Fibroblast of lung (primary cell): ENCODE measurements at regions not wholly inside any gene's neighbourhood (a gene's known extent, or its start where the extent isn't known, plus 50 kb on each side); places are given as distances from the start of the nearest gene placed in this dataset.

Experiments
- DNase-seq, 2 donors: peaks; one replicate each; pipeline versions ENCODE4 v3.0.0 to v3.0.0-alpha.2; 2010; ENCODE audit warnings: low read depth in 2 of 2
- H2AFZ ChIP-seq: 2 replicates; pipeline ENCODE4 v1.5.1; 2012; ENCODE audit warnings: low read length, control low read depth, inconsistent platforms
- H3K27ac ChIP-seq: 2 replicates; pipeline ENCODE4 v1.5.1; 2011; ENCODE audit warnings: low read length, control low read depth; ENCODE audit not compliant: insufficient read depth
- H3K27me3 ChIP-seq: 2 replicates; pipeline ENCODE4 v1.5.1; 2011; ENCODE audit warnings: mild to moderate bottlenecking, low read length; ENCODE audit not compliant: control insufficient read depth, insufficient read depth
- H3K36me3 ChIP-seq: 2 replicates; pipeline ENCODE4 v1.5.1; 2011; ENCODE audit warnings: low read length; ENCODE audit not compliant: control insufficient read depth, insufficient read depth
- H3K4me1 ChIP-seq: 2 replicates; pipeline ENCODE4 v1.5.1; 2011; ENCODE audit warnings: low read length; ENCODE audit not compliant: control insufficient read depth, insufficient read depth; ENCODE audit errors: extremely low read depth
- H3K4me2 ChIP-seq: 2 replicates; pipeline ENCODE4 v1.5.1; 2011; ENCODE audit warnings: low read length, control low read depth; ENCODE audit not compliant: insufficient read depth; ENCODE audit errors: extremely low read depth
- H3K4me3 ChIP-seq, 4 experiments: fragments of 200-600 bp in 1 of 4; sonication (generic) in 1 of 4; replicated peaks in 1 of 4; 2 replicates each; pipeline ENCODE4 v1.5.1; 2011 to 2016; ENCODE audit warnings: low read length in 4 of 4, low read depth in 3 of 4, mild to moderate bottlenecking in 3 of 4, control low read depth in 2 of 4, inconsistent platforms in 1 of 4, mixed read lengths in 1 of 4; ENCODE audit not compliant: insufficient read depth in 1 of 4; ENCODE audit errors: control extremely low read depth in 1 of 4
- H3K79me2 ChIP-seq: 2 replicates; pipeline ENCODE4 v1.5.1; 2012; ENCODE audit warnings: mild to moderate bottlenecking, low read length, inconsistent platforms; ENCODE audit not compliant: control insufficient read depth, insufficient read depth
- H3K9ac ChIP-seq: 2 replicates; pipeline ENCODE4 v1.5.1; 2011; ENCODE audit warnings: mild to moderate bottlenecking, low read length, control low read depth; ENCODE audit not compliant: insufficient read depth
- H3K9me3 ChIP-seq: 2 replicates; pipeline ENCODE4 v1.5.1; 2012; ENCODE audit warnings: low read depth, low read length; ENCODE audit not compliant: control insufficient read depth, insufficient read depth
- H4K20me1 ChIP-seq: 2 replicates; pipeline ENCODE4 v1.5.1; 2011; ENCODE audit warnings: low read length; ENCODE audit not compliant: control insufficient read depth, insufficient read depth; ENCODE audit errors: extremely low read depth
- EZH2 ChIP-seq: IDR thresholded peaks from 2 replicates; pipeline ENCODE4 v1.5.1; 2012; ENCODE audit warnings: low read length, control low read depth, mild to moderate bottlenecking; ENCODE audit errors: missing control alignments
- TF ChIP-seq, protein P1 (sequence below), 2 donors: IDR thresholded peaks in 1 of 2; conservative IDR thresholded peaks in 1 of 2; 1 replicate in 1 of 2; 2 replicates in 1 of 2; pipeline ENCODE4 v1.5.1; 2011 to 2012; ENCODE audit warnings: low read length in 2 of 2, control low read depth in 1 of 2, inconsistent platforms in 1 of 2, low read depth in 1 of 2, mild to moderate bottlenecking in 1 of 2

DNA sequence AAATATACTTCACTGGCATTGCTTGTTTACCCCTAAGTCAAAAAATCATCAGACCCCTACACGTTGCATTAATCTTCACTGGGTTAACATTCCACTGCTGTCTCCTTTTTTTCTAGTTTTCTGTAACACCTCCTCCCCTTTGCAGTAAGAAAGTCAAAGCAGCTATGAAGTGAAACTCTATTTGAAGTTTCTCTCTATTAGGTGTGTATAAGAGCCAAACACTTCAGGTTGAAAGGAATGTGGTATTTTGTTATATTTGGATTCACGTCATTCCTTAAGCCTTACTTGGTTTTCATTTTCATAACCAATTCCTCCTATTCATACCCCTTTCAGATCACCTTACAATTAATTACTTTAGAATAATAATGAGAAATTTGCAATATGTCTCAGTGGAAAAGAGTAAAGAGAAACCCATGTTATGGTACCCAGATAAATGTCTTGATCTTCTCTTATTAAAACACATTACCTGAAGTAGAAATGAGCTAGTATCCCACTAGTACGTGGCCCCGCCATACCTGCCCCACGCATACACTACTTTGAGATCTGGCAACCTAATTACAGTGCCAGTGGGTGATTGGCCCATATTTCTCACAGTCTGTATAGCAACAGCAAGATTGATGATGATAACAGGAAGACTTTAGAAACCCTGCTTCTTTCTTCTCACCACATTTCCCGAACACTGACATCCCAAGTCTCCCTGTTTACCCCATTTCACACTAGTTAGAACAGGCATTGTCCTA, 236.4 kb upstream of the RGS6 start:
- no peak for TF ChIP-seq EZH2
- TF ChIP-seq, protein P1, sequence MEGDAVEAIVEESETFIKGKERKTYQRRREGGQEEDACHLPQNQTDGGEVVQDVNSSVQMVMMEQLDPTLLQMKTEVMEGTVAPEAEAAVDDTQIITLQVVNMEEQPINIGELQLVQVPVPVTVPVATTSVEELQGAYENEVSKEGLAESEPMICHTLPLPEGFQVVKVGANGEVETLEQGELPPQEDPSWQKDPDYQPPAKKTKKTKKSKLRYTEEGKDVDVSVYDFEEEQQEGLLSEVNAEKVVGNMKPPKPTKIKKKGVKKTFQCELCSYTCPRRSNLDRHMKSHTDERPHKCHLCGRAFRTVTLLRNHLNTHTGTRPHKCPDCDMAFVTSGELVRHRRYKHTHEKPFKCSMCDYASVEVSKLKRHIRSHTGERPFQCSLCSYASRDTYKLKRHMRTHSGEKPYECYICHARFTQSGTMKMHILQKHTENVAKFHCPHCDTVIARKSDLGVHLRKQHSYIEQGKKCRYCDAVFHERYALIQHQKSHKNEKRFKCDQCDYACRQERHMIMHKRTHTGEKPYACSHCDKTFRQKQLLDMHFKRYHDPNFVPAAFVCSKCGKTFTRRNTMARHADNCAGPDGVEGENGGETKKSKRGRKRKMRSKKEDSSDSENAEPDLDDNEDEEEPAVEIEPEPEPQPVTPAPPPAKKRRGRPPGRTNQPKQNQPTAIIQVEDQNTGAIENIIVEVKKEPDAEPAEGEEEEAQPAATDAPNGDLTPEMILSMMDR (conservative IDR thresholded peaks at IDR 0.05 in 1 of 2, IDR thresholded peaks at IDR 0.05 in 1 of 2; ENCODE audit: low read depth in 1 of 2, low read length in 2 of 2) = no peak
- Histone ChIP-seq H3K4me3 (no peak overlapping the region), H3K4me2 (no peak overlapping the region), H3K27ac (no peak overlapping the region), H2AFZ (no peak overlapping the region), H3K9me3 (no peaks in the 10 kb centered on the region), H3K4me1 (peaks cover 3% of the 10 kb centered on the region), H3K79me2 (no peaks in the 10 kb centered on the region), H4K20me1 (no peaks in the 10 kb centered on the region), H3K9ac (no peak overlapping the region), H3K27me3 (no peaks in the 10 kb centered on the region), H3K36me3 (no peaks in the 10 kb centered on the region)
- peak in 1 of 2 donors; percentile 50 for DNase-seq

DNA sequence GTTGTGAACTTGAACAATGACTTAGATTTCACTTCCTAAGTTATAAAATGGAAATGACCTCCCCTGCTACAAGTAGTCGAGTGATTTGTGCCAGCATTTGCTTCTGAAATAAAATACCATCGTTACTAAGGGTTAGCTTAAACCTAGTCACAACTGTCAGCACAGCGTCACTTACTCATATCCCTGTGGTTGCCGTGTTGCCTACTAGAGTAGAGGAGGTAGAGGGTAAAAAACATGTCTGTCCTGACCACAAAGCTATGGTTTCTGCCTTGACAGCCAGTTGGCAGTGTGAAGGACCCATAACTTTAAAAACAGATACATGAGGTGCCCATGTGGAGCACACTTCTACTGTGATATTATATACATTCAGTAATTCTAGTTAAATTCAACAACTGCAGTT, 234.2 kb upstream of the RGS6 start:
- Histone ChIP-seq H3K79me2 (no peaks in the 10 kb centered on the region), H3K4me1 (peaks cover 4% of the 10 kb centered on the region), H4K20me1 (no peaks in the 10 kb centered on the region), H3K27me3 (no peaks in the 10 kb centered on the region), H3K9me3 (no peaks in the 10 kb centered on the region), H3K9ac (no peak overlapping the region), H3K36me3 (no peaks in the 10 kb centered on the region), H2AFZ (no peak overlapping the region), H3K4me3 (no peak overlapping the region), H3K27ac (no peak overlapping the region), H3K4me2 (no peak overlapping the region)
- peak in 1 of 2 donors; percentile 43 for DNase-seq
- no peak for TF ChIP-seq EZH2
- TF ChIP-seq, protein P1 (conservative IDR thresholded peaks at IDR 0.05 in 1 of 2, IDR thresholded peaks at IDR 0.05 in 1 of 2; ENCODE audit: low read depth in 1 of 2, low read length in 2 of 2) = no peak

DNA sequence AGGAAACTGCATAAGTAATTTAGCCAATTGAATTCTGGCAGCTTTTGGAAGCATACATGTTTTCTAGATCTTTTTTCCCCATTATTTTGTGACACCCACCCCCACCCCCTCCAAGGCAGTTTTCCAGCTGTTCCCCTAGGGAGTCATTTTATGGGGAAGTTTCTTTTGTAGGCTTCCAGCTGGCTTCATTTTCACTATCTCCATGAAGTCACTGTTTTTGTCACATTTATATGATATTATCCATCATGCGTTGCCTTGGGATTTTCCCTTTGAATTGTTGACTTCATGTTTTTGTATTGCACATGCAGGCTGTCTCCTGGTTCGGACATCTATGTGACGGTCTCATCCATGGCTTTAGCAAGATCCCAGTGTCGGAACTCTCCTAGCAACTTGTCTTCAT, 233.6 kb upstream of the RGS6 start:
- Histone ChIP-seq H3K79me2 (no peaks in the 10 kb centered on the region), H3K4me1 (peaks cover 6% of the 10 kb centered on the region), H3K36me3 (no peaks in the 10 kb centered on the region), H3K4me3 (no peak overlapping the region), H4K20me1 (no peaks in the 10 kb centered on the region), H3K9me3 (no peaks in the 10 kb centered on the region), H3K27me3 (no peaks in the 10 kb centered on the region), H2AFZ (no peak overlapping the region), H3K4me2 (no peak overlapping the region), H3K27ac (no peak overlapping the region), H3K9ac (no peak overlapping the region)
- DNase-seq = no peak
- no peak for TF ChIP-seq EZH2
- TF ChIP-seq, protein P1 (conservative IDR thresholded peaks at IDR 0.05 in 1 of 2, IDR thresholded peaks at IDR 0.05 in 1 of 2; ENCODE audit: low read depth in 1 of 2, low read length in 2 of 2) = no peak
